Panc1 (cell line): ENCODE measurements at regions not wholly inside any gene's neighbourhood (a gene's known extent, or its start where the extent isn't known, plus 50 kb on each side); places are given as distances from the start of the nearest gene placed in this dataset.
"Not testable (repeated sequence)": the region's sequence is repeated elsewhere in the genome, so short reads cannot be mapped to it uniquely, and the experiment has no call there.

Experiments used
- ATAC-seq: fragments of 200-7000 bp; cut with Tn5 transposase; 2 replicates; pipeline ENCODE4 v1.9.1; 2020; ENCODE audit warnings: mild to moderate bottlenecking, moderate library complexity
- BruUV-seq: library from RNA; stranded (reverse); fragments of 400-500 nt; replicated peaks from 2 replicates; lab custom pipeline; 2021; lab: Mats Ljungman, UMichigan
- CTCF ChIA-PET: fragments of 300-600 bp; sonication (Branson Sonifier 250); formaldehyde crosslinking; loops from one replicate; lab custom pipeline; 2022; ENCODE audit warnings: antibody characterized with exemption; lab: Charles Lee
- POLR2A ChIA-PET: fragments of 300-600 bp; sonication (Branson Sonifier 250); formaldehyde crosslinking; loops from one replicate; lab custom pipeline; 2022; ENCODE audit warnings: antibody characterized with exemption; lab: Charles Lee
- DNase-seq: peaks from one replicate; pipeline ENCODE4 v3.0.0-alpha.2; 2010; ENCODE audit warnings: low read depth, low spot score
- H3K27ac ChIP-seq: 2 replicates; pipeline ENCODE4 v1.5.1; 2011; ENCODE audit warnings: mild to moderate bottlenecking, low read length, inconsistent platforms
- H3K27me3 ChIP-seq: fragments of 200-500 bp; sonication (Bioruptor generic); 2 replicates; pipeline ENCODE4 v1.6.0; 2014; ENCODE audit warnings: low read length, inconsistent platforms; ENCODE audit not compliant: control insufficient read depth, insufficient read depth
- H3K36me3 ChIP-seq: fragments of 200-500 bp; sonication (Bioruptor generic); 2 replicates; pipeline ENCODE4 v1.5.1; 2014; ENCODE audit warnings: inconsistent platforms, mild to moderate bottlenecking, low read length, moderate library complexity; ENCODE audit not compliant: control insufficient read depth, insufficient read depth
- H3K4me1 ChIP-seq: 2 replicates; pipeline ENCODE4 v1.5.1; 2011; ENCODE audit warnings: inconsistent platforms, mild to moderate bottlenecking, low read length, moderate library complexity; ENCODE audit not compliant: control insufficient read depth, insufficient read depth
- H3K4me3 ChIP-seq, 2 experiments: 2 replicates each; pipeline ENCODE4 v1.5.1; 2011 to 2012; ENCODE audit warnings: low read depth in 2 of 2, low read length in 2 of 2, mild to moderate bottlenecking in 2 of 2, inconsistent platforms in 1 of 2, moderate library complexity in 1 of 2
- H3K9me3 ChIP-seq: fragments of 200-500 bp; sonication (Bioruptor generic); 2 replicates; pipeline ENCODE4 v1.5.1; 2014; ENCODE audit warnings: low read depth, mild to moderate bottlenecking, inconsistent platforms, low read length, moderate library complexity; ENCODE audit not compliant: control insufficient read depth, insufficient read depth
- POLR2AphosphoS5 ChIP-seq: IDR thresholded peaks from 2 replicates; pipeline ENCODE4 v1.6.1; 2012; ENCODE audit warnings: mild to moderate bottlenecking, low read depth, low read length, moderate library complexity
- REST ChIP-seq, 2 experiments: IDR thresholded peaks; 2 replicates each; pipeline ENCODE4 v1.6.1; 2011 to 2012; ENCODE audit warnings: low read depth in 2 of 2, control low read depth in 1 of 2, low read length in 1 of 2, mild to moderate bottlenecking in 1 of 2, moderate library complexity in 1 of 2; ENCODE audit not compliant: insufficient read depth in 1 of 2
- SIN3A ChIP-seq: IDR thresholded peaks from 2 replicates; pipeline ENCODE4 v1.6.1; 2012; ENCODE audit warnings: low read depth, mild to moderate bottlenecking, low read length, moderate library complexity, borderline replicate concordance; ENCODE audit not compliant: insufficient read depth
- TCF7L2 ChIP-seq: IDR thresholded peaks from 2 replicates; pipeline ENCODE4 v1.6.1; 2011; ENCODE audit warnings: mild to moderate bottlenecking, low read depth, low read length, inconsistent platforms
- in situ Hi-C: cut with HindIII; loops from 2 replicates; pipeline ENCODE4 v1.10.0; 2016; ENCODE audit warnings: low sequenced_read_pairs, low pct_unique_long_range_greater_than_20kb
- intact Hi-C: fragments of 100-400 bp; cut with micrococcal nuclease; formaldehyde crosslinking; loops from one replicate; pipeline ENCODE4 v1.10.0; 2022; ENCODE audit not compliant: unreplicated experiment
- TF ChIP-seq, protein P1 (sequence below): fragments of 450-650 bp; IDR thresholded peaks from 2 replicates; pipeline ENCODE4 v1.5.1; 2017; ENCODE audit warnings: mild to moderate bottlenecking

DNA sequence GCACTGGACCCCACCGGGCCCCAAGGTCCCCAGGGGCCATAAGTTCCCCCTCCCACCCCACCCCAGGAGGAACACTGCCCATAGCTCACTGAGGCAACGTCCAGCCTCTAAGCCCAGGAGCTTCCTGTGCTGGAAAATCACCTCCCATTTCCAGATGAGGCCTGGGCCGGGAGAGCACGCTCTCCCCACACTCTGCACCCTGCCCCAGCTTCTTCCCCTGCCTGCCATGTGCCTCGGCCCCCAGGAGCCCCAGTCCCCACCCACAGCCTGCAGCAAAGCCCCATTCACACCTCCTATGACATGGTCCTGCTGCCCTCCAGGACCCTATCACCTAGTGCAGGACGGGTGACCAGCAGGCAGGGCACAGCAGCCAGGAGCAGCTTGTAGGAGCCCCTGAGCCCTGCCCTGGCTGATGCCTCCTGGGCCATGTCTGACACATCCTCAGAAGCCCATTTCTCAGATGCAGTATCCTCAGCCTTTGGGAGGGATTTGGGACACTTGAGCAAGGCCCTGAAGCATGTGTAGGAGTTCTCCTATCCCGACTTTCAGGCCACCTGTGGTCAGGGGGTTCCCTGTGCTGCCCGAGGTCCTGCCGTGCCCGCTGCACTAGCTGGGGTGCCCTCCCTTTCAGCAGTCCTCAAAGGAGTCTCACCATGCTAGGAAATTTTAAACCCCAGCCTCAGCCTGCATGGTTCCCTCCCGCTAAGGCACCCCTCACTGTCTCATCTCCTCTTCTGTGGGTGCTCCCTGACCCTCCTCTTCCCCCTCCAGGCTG, 119.4 kb upstream of the FOXD4L5 start:
- CTCF ChIA-PET: no interaction called here
- H3K4me3 ChIP-seq: no peak overlapping the region
- BruUV-seq: no TSS peak
- no peak for ATAC-seq
- no peaks in the 10 kb centered on the region for H3K36me3 ChIP-seq
- H3K4me1 ChIP-seq: no peaks in the 10 kb centered on the region
- in situ Hi-C loops (no loop called here), intact Hi-C loops (no loop called here)
- POLR2A ChIA-PET: no interaction called here
- H3K27me3 ChIP-seq: no peaks in the 10 kb centered on the region
- no peaks in the 10 kb centered on the region for H3K9me3 ChIP-seq
- no peak for TF ChIP-seq REST (IDR thresholded peaks at IDR 0.05; ENCODE audit: insufficient read depth in 1 of 2, low read depth in 2 of 2, low read length in 1 of 2)
- TF ChIP-seq, protein P1, sequence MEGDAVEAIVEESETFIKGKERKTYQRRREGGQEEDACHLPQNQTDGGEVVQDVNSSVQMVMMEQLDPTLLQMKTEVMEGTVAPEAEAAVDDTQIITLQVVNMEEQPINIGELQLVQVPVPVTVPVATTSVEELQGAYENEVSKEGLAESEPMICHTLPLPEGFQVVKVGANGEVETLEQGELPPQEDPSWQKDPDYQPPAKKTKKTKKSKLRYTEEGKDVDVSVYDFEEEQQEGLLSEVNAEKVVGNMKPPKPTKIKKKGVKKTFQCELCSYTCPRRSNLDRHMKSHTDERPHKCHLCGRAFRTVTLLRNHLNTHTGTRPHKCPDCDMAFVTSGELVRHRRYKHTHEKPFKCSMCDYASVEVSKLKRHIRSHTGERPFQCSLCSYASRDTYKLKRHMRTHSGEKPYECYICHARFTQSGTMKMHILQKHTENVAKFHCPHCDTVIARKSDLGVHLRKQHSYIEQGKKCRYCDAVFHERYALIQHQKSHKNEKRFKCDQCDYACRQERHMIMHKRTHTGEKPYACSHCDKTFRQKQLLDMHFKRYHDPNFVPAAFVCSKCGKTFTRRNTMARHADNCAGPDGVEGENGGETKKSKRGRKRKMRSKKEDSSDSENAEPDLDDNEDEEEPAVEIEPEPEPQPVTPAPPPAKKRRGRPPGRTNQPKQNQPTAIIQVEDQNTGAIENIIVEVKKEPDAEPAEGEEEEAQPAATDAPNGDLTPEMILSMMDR: no peak
- no peak for TF ChIP-seq TCF7L2
- H3K27ac ChIP-seq: no peak overlapping the region
- DNase-seq: no peak

DNA sequence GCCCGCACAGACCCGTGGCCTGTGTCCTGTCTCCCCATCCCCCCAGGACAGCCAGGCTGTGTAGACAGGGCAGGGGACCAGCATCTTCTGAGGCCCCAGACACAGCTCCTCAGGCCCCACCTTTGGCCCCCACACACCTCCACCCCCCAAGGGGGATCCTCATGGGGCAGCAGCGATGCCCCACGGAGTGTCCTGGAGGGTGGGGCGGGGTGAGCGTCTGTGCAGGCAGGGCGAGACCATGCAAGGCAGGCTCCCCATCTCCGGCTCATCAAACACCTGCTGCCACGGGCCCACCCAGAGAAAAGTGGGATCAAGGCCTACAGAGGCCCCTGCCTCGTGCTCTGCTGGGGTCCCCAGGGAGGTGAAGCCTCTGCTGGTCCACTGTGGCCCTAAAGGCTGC, 118.7 kb upstream of the FOXD4L5 start:
- Histone ChIP-seq H3K27ac (no peak overlapping the region), H3K9me3 (no peaks in the 10 kb centered on the region), H3K4me1 (no peaks in the 10 kb centered on the region), H3K27me3 (no peaks in the 10 kb centered on the region), H3K36me3 (no peaks in the 10 kb centered on the region), H3K4me3 (no peak overlapping the region)
- DNase-seq: no peak
- ChIA-PET CTCF (no interaction called here), POLR2A (no interaction called here)
- intact Hi-C loops: no loop called here
- BruUV-seq: no TSS peak
- ATAC-seq: no peak
- in situ Hi-C loops: no loop called here
- TF ChIP-seq, protein P1: no peak
- TF ChIP-seq REST (IDR thresholded peaks at IDR 0.05; ENCODE audit: insufficient read depth in 1 of 2, low read depth in 2 of 2, low read length in 1 of 2): no peak
- no peak for TF ChIP-seq SIN3A
- no peak for TF ChIP-seq POLR2AphosphoS5
- no peak for TF ChIP-seq TCF7L2

- H3K27ac ChIP-seq, H3K9me3 ChIP-seq, ATAC-seq, intact Hi-C loops, BruUV-seq, H3K36me3 ChIP-seq, H3K4me3 ChIP-seq, in situ Hi-C loops, POLR2A ChIA-PET, CTCF ChIA-PET, DNase-seq, H3K27me3 ChIP-seq, H3K4me1 ChIP-seq: not testable (repeated sequence)
These were observed 118.1 kb upstream of the FOXD4L5 start for GRCh38 chr9:65403072-65403471.
